ENCODE measurements at regions not wholly inside any gene's neighbourhood (a gene's known extent, or its start where the extent isn't known, plus 50 kb on each side); places are given as distances from the start of the nearest gene placed in this dataset.

- TF ChIP-seq POLR2AphosphoS5 (IDR thresholded peaks at IDR 0.05) (no peak), CTCF (IDR thresholded peaks at IDR 0.05) (no peak), POLR2A (IDR thresholded peaks at IDR 0.05) (no peak)
These were observed 59.7 kb downstream of the TLNRD1 start for GRCh38 chr15:81060470-81060869.
